ENCODE measurements at regions not wholly inside any gene's neighbourhood (a gene's known extent, or its start where the extent isn't known, plus 50 kb on each side); places are given as distances from the start of the nearest gene placed in this dataset.

DNA sequence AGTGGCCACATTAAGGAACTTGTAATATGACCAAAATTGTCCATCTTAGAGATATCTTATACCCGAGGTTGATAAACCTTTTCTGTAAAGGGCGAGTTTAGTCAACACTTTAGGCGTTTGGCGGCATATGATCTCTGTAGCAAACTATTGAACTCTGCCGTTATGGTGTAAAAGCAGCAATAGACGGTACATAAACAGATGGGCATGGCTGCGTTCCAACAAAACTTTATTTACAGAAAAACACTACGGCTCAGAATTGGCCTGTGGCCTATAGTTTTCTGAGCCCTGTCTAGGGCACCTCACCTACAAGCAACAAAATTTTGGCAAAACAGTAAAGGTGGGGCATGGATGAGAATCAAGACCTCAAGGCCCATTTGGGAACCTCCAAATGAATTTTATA, 121.9 kb upstream of the HAAO start:
- H3K4me1 ChIP-seq (ENCODE audit: control insufficient read depth, extremely low read depth, insufficient read depth, low read length), result peaks cover 8% of the 10 kb centered on the region

DNA sequence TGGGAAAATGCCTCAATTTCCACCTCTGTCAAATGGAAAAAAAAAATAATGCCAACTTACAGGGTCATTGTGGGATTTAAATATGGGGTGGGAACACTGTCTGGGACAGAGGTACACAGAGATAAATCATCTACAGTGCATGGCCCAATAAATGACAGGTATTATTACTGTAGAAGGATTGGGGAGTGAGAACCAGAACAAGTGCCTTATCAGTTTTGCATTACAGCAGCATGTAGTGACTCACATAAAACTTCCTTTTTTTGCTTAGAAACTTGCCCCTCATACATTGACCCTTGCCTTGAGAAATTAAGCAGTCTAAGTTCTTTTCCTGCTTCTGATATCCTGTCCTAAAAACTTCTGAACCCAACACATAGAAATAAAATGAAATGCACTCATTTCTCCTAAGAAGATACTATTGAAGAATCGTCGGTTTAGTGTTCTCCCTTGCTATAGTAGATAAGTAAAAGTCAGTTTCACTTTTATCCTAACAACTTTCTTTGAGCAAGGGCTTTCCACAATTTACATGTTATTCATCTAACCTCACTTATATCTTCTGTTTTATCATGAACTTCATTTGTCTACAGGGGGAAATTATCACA, 121.0 kb upstream of the HAAO start:
- TF ChIP-seq EZH2 (IDR thresholded peaks at IDR 0.05; ENCODE audit: low read length, missing control alignments), result no peak
- TF ChIP-seq, protein P1, sequence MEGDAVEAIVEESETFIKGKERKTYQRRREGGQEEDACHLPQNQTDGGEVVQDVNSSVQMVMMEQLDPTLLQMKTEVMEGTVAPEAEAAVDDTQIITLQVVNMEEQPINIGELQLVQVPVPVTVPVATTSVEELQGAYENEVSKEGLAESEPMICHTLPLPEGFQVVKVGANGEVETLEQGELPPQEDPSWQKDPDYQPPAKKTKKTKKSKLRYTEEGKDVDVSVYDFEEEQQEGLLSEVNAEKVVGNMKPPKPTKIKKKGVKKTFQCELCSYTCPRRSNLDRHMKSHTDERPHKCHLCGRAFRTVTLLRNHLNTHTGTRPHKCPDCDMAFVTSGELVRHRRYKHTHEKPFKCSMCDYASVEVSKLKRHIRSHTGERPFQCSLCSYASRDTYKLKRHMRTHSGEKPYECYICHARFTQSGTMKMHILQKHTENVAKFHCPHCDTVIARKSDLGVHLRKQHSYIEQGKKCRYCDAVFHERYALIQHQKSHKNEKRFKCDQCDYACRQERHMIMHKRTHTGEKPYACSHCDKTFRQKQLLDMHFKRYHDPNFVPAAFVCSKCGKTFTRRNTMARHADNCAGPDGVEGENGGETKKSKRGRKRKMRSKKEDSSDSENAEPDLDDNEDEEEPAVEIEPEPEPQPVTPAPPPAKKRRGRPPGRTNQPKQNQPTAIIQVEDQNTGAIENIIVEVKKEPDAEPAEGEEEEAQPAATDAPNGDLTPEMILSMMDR (conservative IDR thresholded peaks at IDR 0.05 in 1 of 2, IDR thresholded peaks at IDR 0.05 in 1 of 2; ENCODE audit: low read depth in 1 of 2, low read length in 2 of 2), result no peak
- Histone ChIP-seq H3K4me1 (ENCODE audit: control insufficient read depth, extremely low read depth, insufficient read depth, low read length) (peaks cover 12% of the 10 kb centered on the region), H3K4me3 (replicated peaks in 1 of 4; ENCODE audit: control extremely low read depth in 1 of 4, insufficient read depth in 1 of 4, low read depth in 3 of 4, low read length in 4 of 4) (no peak overlapping the region), H2AFZ (ENCODE audit: low read length) (no peak overlapping the region), H3K27me3 (ENCODE audit: control insufficient read depth, insufficient read depth, low read length) (no peaks in the 10 kb centered on the region), H3K79me2 (ENCODE audit: control insufficient read depth, insufficient read depth, low read length) (no peaks in the 10 kb centered on the region), H3K36me3 (ENCODE audit: control insufficient read depth, insufficient read depth, low read length) (no peaks in the 10 kb centered on the region), H3K4me2 (ENCODE audit: extremely low read depth, insufficient read depth, low read length) (no peak overlapping the region), H3K9me3 (ENCODE audit: control insufficient read depth, insufficient read depth, low read depth, low read length) (no peaks in the 10 kb centered on the region), H3K9ac (ENCODE audit: insufficient read depth, low read length) (no peak overlapping the region), H4K20me1 (ENCODE audit: control insufficient read depth, extremely low read depth, insufficient read depth, low read length) (no peaks in the 10 kb centered on the region), H3K27ac (ENCODE audit: insufficient read depth, low read length) (no peak overlapping the region)
- peak in 1 of 2 donors; percentile 39 for DNase-seq (ENCODE audit: low read depth in 2 of 2)

More for the DNA sequence above, 121.9 kb upstream of the HAAO start:
- Histone ChIP-seq H3K4me2 (ENCODE audit: extremely low read depth, insufficient read depth, low read length) (no peak overlapping the region), H3K27me3 (ENCODE audit: control insufficient read depth, insufficient read depth, low read length) (no peaks in the 10 kb centered on the region), H3K27ac (ENCODE audit: insufficient read depth, low read length) (no peak overlapping the region), H2AFZ (ENCODE audit: low read length) (no peak overlapping the region), H3K4me3 (replicated peaks in 1 of 4; ENCODE audit: control extremely low read depth in 1 of 4, insufficient read depth in 1 of 4, low read depth in 3 of 4, low read length in 4 of 4) (no peak overlapping the region), H3K9me3 (ENCODE audit: control insufficient read depth, insufficient read depth, low read depth, low read length) (no peaks in the 10 kb centered on the region), H3K9ac (ENCODE audit: insufficient read depth, low read length) (no peak overlapping the region), H3K79me2 (ENCODE audit: control insufficient read depth, insufficient read depth, low read length) (no peaks in the 10 kb centered on the region), H4K20me1 (ENCODE audit: control insufficient read depth, extremely low read depth, insufficient read depth, low read length) (no peaks in the 10 kb centered on the region), H3K36me3 (ENCODE audit: control insufficient read depth, insufficient read depth, low read length) (no peaks in the 10 kb centered on the region)
- no peak for TF ChIP-seq EZH2 (IDR thresholded peaks at IDR 0.05; ENCODE audit: low read length, missing control alignments)
- TF ChIP-seq, protein P1 (conservative IDR thresholded peaks at IDR 0.05 in 1 of 2, IDR thresholded peaks at IDR 0.05 in 1 of 2; ENCODE audit: low read depth in 1 of 2, low read length in 2 of 2), result no peak
- DNase-seq (ENCODE audit: low read depth in 2 of 2), result no peak

DNA sequence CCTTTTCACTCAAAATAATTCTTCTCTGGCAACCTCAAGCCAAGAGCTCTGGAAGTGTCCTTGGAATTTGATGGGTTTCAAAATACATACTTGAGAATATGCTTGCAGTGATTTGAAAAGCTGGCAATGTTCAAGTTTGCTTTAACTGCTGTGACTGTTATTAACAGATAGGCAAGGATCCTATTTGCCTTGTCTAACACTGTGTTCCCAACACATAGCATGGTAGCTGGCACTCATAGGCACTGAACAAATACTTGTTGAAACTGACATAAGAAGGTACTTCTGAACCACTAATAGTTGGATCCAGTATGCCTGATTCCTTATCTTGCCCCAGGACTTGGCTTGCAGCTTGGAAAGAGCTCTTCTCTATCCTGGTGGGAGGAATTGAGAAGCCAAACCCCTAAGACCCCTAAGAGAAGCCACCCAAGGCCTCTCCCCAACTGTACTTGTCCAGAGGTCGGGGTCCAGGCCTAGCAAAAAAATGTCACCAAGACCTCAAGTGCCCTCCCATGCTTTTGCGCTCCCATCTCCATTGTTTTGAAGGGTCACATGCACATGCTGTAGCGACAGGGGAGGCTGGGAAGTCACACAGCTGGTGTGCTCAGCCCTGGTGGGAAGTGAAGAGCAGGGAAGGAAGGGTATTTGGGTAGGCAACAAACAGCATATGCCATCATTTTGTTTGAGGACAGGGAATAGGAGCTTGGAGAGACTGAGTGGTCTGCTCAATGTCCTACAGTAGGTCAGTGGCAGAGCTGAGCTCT, 118.4 kb upstream of the HAAO start:
- DNase-seq (ENCODE audit: low read depth in 2 of 2), result no peak
- Histone ChIP-seq H2AFZ (ENCODE audit: low read length) (no peak overlapping the region), H3K36me3 (ENCODE audit: control insufficient read depth, insufficient read depth, low read length) (no peaks in the 10 kb centered on the region), H3K9ac (ENCODE audit: insufficient read depth, low read length) (no peak overlapping the region), H4K20me1 (ENCODE audit: control insufficient read depth, extremely low read depth, insufficient read depth, low read length) (no peaks in the 10 kb centered on the region), H3K4me1 (ENCODE audit: control insufficient read depth, extremely low read depth, insufficient read depth, low read length) (peaks cover 28% of the 10 kb centered on the region), H3K27ac (ENCODE audit: insufficient read depth, low read length) (no peak overlapping the region), H3K79me2 (ENCODE audit: control insufficient read depth, insufficient read depth, low read length) (no peaks in the 10 kb centered on the region), H3K9me3 (ENCODE audit: control insufficient read depth, insufficient read depth, low read depth, low read length) (no peaks in the 10 kb centered on the region), H3K4me3 (replicated peaks in 1 of 4; ENCODE audit: control extremely low read depth in 1 of 4, insufficient read depth in 1 of 4, low read depth in 3 of 4, low read length in 4 of 4) (no peak overlapping the region), H3K27me3 (ENCODE audit: control insufficient read depth, insufficient read depth, low read length) (no peaks in the 10 kb centered on the region), H3K4me2 (ENCODE audit: extremely low read depth, insufficient read depth, low read length) (no peak overlapping the region)
- TF ChIP-seq, protein P1 (conservative IDR thresholded peaks at IDR 0.05 in 1 of 2, IDR thresholded peaks at IDR 0.05 in 1 of 2; ENCODE audit: low read depth in 1 of 2, low read length in 2 of 2), result no peak
- TF ChIP-seq EZH2 (IDR thresholded peaks at IDR 0.05; ENCODE audit: low read length, missing control alignments), result no peak

Data from fibroblast of lung (primary cell).